ENCODE measurements at regions not wholly inside any gene's neighbourhood (a gene's known extent, or its start where the extent isn't known, plus 50 kb on each side); places are given as distances from the start of the nearest gene placed in this dataset.

- Histone ChIP-seq H3K36me3 (ENCODE audit: control insufficient read depth in 2 of 2, insufficient read depth in 2 of 2, low read length in 2 of 2) (no peaks in the 10 kb centered on the region), H3K9ac (ENCODE audit: low read depth in 1 of 2, low read length in 2 of 2) (no peak overlapping the region), H3K27ac (ENCODE audit: low read depth in 2 of 2, low read length in 2 of 2) (no peak overlapping the region), H3K9me3 (ENCODE audit: control insufficient read depth in 2 of 2, low read length in 2 of 2) (peaks cover 3 to 5% of the 10 kb centered on the region in 2 donors), H3K27me3 (ENCODE audit: control insufficient read depth in 2 of 2, insufficient read depth in 2 of 2, low read length in 2 of 2) (no peaks in the 10 kb centered on the region), H3K4me3 (ENCODE audit: low read length in 2 of 2) (no peak overlapping the region), H3K4me1 (ENCODE audit: control insufficient read depth in 2 of 2, insufficient read depth in 2 of 2, low read length in 2 of 2) (no peaks in the 10 kb centered on the region)
Observed at GRCh38 chr5:2329741-2330140, 421.7 kb downstream of the IRX2 start.

DNA sequence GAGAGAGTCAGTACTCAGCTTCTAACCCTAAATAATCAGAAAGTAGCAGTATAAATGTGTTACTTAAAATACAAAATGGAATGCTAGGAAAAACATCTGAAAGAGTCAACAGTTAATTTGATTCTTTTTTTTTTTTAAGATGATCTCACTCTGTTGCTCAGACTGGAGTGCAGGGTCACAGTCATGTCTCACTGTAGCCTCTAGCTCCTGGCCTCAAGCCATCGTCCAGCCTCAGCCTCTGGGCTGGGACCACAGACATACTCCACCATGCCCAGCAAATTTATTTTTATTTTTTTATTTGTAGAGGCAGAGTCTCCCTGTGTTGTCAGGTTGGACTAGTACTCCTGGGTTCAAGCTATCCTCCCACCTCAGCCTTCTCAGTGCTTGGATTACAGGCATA is 424.9 kb downstream of the IRX2 start:
- Histone ChIP-seq H3K27me3 (ENCODE audit: control insufficient read depth in 2 of 2, insufficient read depth in 2 of 2, low read length in 2 of 2) (no peaks in the 10 kb centered on the region), H3K36me3 (ENCODE audit: control insufficient read depth in 2 of 2, insufficient read depth in 2 of 2, low read length in 2 of 2) (no peaks in the 10 kb centered on the region)

GRCh38 chr5:2324788-2325187 is 426.7 kb downstream of the IRX2 start:
- Histone ChIP-seq H3K27ac (ENCODE audit: low read depth in 2 of 2, low read length in 2 of 2) (no peak overlapping the region), H3K4me3 (ENCODE audit: low read length in 2 of 2) (no peak overlapping the region), H3K9me3 (ENCODE audit: control insufficient read depth in 2 of 2, low read length in 2 of 2) (no peaks in the 10 kb centered on the region), H3K27me3 (ENCODE audit: control insufficient read depth in 2 of 2, insufficient read depth in 2 of 2, low read length in 2 of 2) (no peaks in the 10 kb centered on the region), H3K4me1 (ENCODE audit: control insufficient read depth in 2 of 2, insufficient read depth in 2 of 2, low read length in 2 of 2) (no peaks in the 10 kb centered on the region), H3K9ac (ENCODE audit: low read depth in 1 of 2, low read length in 2 of 2) (no peak overlapping the region), H3K36me3 (ENCODE audit: control insufficient read depth in 2 of 2, insufficient read depth in 2 of 2, low read length in 2 of 2) (no peaks in the 10 kb centered on the region)

More for the DNA sequence above, 424.9 kb downstream of the IRX2 start:
- no peak overlapping the region for H3K27ac ChIP-seq (ENCODE audit: low read depth in 2 of 2, low read length in 2 of 2)
- no peaks in the 10 kb centered on the region for H3K4me1 ChIP-seq (ENCODE audit: control insufficient read depth in 2 of 2, insufficient read depth in 2 of 2, low read length in 2 of 2)
- no peaks in the 10 kb centered on the region for H3K9me3 ChIP-seq (ENCODE audit: control insufficient read depth in 2 of 2, low read length in 2 of 2)
- H3K4me3 ChIP-seq (ENCODE audit: low read length in 2 of 2) = no peak overlapping the region
- no peak overlapping the region for H3K9ac ChIP-seq (ENCODE audit: low read depth in 1 of 2, low read length in 2 of 2)

DNA sequence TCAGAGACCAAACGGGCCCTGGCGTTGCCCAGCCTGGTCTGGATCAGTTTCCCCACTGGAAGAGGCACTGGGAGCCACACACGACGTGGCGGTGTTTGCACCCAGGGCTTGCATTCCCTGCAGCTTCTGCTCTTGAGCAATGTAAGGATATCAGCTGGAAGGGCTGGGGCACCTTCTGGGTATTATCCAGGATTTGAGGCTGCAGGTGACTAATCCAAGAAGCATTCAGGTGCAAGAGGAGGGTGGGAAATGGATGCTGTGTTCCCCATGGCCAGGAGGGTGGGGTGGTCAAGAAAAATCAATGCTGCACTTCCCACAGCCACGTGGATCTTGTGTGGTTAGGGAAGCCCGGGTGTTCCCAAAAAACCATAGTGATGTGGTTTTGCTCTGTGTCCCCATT is 430.9 kb downstream of the IRX2 start:
- Histone ChIP-seq H3K4me3 (ENCODE audit: low read length in 2 of 2) (no peak overlapping the region), H3K4me1 (ENCODE audit: control insufficient read depth in 2 of 2, insufficient read depth in 2 of 2, low read length in 2 of 2) (no peaks in the 10 kb centered on the region), H3K9ac (ENCODE audit: low read depth in 1 of 2, low read length in 2 of 2) (no peak overlapping the region), H3K27me3 (ENCODE audit: control insufficient read depth in 2 of 2, insufficient read depth in 2 of 2, low read length in 2 of 2) (no peaks in the 10 kb centered on the region), H3K27ac (ENCODE audit: low read depth in 2 of 2, low read length in 2 of 2) (no peak overlapping the region), H3K36me3 (ENCODE audit: control insufficient read depth in 2 of 2, insufficient read depth in 2 of 2, low read length in 2 of 2) (no peaks in the 10 kb centered on the region), H3K9me3 (ENCODE audit: control insufficient read depth in 2 of 2, low read length in 2 of 2) (no peaks in the 10 kb centered on the region)

DNA sequence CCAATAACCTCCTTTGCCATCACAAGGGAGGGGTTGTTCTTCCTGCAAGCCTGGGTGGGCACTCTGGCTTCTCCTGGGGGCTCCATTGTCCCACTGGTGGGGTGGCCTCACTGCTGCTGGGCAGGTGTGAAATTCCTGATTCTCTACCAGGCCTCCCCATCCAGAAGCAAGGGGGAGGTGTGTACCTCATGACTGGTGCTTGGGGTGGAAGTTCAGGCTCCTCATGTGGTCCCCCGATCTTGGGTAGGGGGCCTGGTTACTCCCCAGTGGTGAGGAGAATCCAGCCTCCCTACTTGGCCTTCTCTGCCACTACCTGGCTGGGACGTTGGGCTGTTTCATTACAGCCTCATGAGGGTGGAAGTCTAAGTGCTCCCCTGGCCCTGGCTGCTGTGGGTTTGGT is 433.9 kb downstream of the IRX2 start:
- Histone ChIP-seq H3K36me3 (ENCODE audit: control insufficient read depth in 2 of 2, insufficient read depth in 2 of 2, low read length in 2 of 2) (no peaks in the 10 kb centered on the region), H3K4me1 (ENCODE audit: control insufficient read depth in 2 of 2, insufficient read depth in 2 of 2, low read length in 2 of 2) (no peaks in the 10 kb centered on the region), H3K27ac (ENCODE audit: low read depth in 2 of 2, low read length in 2 of 2) (no peak overlapping the region), H3K4me3 (ENCODE audit: low read length in 2 of 2) (no peak overlapping the region), H3K9me3 (ENCODE audit: control insufficient read depth in 2 of 2, low read length in 2 of 2) (no peaks in the 10 kb centered on the region), H3K9ac (ENCODE audit: low read depth in 1 of 2, low read length in 2 of 2) (no peak overlapping the region), H3K27me3 (ENCODE audit: control insufficient read depth in 2 of 2, insufficient read depth in 2 of 2, low read length in 2 of 2) (no peaks in the 10 kb centered on the region)

DNA sequence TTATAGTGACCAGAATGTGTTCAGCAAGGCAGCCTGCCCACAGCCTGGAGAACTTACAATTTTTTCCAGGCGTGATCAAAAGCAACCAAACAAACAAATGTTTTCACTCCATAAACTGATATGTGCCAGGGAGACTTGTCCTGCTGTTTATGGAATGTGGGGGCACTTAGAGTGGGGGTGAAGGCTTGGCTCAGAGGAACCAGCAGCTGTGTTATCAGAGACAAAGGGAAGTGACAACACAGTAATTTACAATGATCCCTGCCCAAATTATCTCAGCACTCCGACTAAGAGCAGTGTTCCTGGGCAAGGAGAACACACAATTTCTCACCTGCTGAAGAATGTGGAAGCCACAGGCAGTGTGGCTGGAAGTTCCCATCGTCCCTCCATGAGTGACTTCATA is 429.1 kb upstream of the IRX4 start:
- no peaks in the 10 kb centered on the region for H3K4me1 ChIP-seq (ENCODE audit: control insufficient read depth in 2 of 2, insufficient read depth in 2 of 2, low read length in 2 of 2)
- no peaks in the 10 kb centered on the region for H3K27me3 ChIP-seq (ENCODE audit: control insufficient read depth in 2 of 2, insufficient read depth in 2 of 2, low read length in 2 of 2)
- H3K9me3 ChIP-seq (ENCODE audit: control insufficient read depth in 2 of 2, low read length in 2 of 2) = no peaks in the 10 kb centered on the region
- H3K4me3 ChIP-seq (ENCODE audit: low read length in 2 of 2) = no peak overlapping the region
- no peaks in the 10 kb centered on the region for H3K36me3 ChIP-seq (ENCODE audit: control insufficient read depth in 2 of 2, insufficient read depth in 2 of 2, low read length in 2 of 2)
- no peak overlapping the region for H3K27ac ChIP-seq (ENCODE audit: low read depth in 2 of 2, low read length in 2 of 2)
- H3K9ac ChIP-seq (ENCODE audit: low read depth in 1 of 2, low read length in 2 of 2) = no peak overlapping the region

GRCh38 chr5:2310946-2311345 is 428.2 kb upstream of the IRX4 start:
- no peak overlapping the region for H3K27ac ChIP-seq (ENCODE audit: low read depth in 2 of 2, low read length in 2 of 2)
- no peaks in the 10 kb centered on the region for H3K36me3 ChIP-seq (ENCODE audit: control insufficient read depth in 2 of 2, insufficient read depth in 2 of 2, low read length in 2 of 2)
- no peak overlapping the region for H3K4me3 ChIP-seq (ENCODE audit: low read length in 2 of 2)
- H3K9ac ChIP-seq (ENCODE audit: low read depth in 1 of 2, low read length in 2 of 2) = no peak overlapping the region
- no peaks in the 10 kb centered on the region for H3K9me3 ChIP-seq (ENCODE audit: control insufficient read depth in 2 of 2, low read length in 2 of 2)
- no peaks in the 10 kb centered on the region for H3K4me1 ChIP-seq (ENCODE audit: control insufficient read depth in 2 of 2, insufficient read depth in 2 of 2, low read length in 2 of 2)
- H3K27me3 ChIP-seq (ENCODE audit: control insufficient read depth in 2 of 2, insufficient read depth in 2 of 2, low read length in 2 of 2) = no peaks in the 10 kb centered on the region

GRCh38 chr5:2307631-2308030 is 424.9 kb upstream of the IRX4 start:
- H3K9ac ChIP-seq (ENCODE audit: low read depth in 1 of 2, low read length in 2 of 2) = no peak overlapping the region
- H3K27me3 ChIP-seq (ENCODE audit: control insufficient read depth in 2 of 2, insufficient read depth in 2 of 2, low read length in 2 of 2) = no peaks in the 10 kb centered on the region
- H3K27ac ChIP-seq (ENCODE audit: low read depth in 2 of 2, low read length in 2 of 2) = no peak overlapping the region
- no peaks in the 10 kb centered on the region for H3K4me1 ChIP-seq (ENCODE audit: control insufficient read depth in 2 of 2, insufficient read depth in 2 of 2, low read length in 2 of 2)
- H3K9me3 ChIP-seq (ENCODE audit: control insufficient read depth in 2 of 2, low read length in 2 of 2) = no peaks in the 10 kb centered on the region
- H3K4me3 ChIP-seq (ENCODE audit: low read length in 2 of 2) = no peak overlapping the region
- H3K36me3 ChIP-seq (ENCODE audit: control insufficient read depth in 2 of 2, insufficient read depth in 2 of 2, low read length in 2 of 2) = no peaks in the 10 kb centered on the region

- Histone ChIP-seq H3K9me3 (ENCODE audit: control insufficient read depth in 2 of 2, low read length in 2 of 2) (no peaks in the 10 kb centered on the region), H3K9ac (ENCODE audit: low read depth in 1 of 2, low read length in 2 of 2) (no peak overlapping the region), H3K27me3 (ENCODE audit: control insufficient read depth in 2 of 2, insufficient read depth in 2 of 2, low read length in 2 of 2) (no peaks in the 10 kb centered on the region), H3K36me3 (ENCODE audit: control insufficient read depth in 2 of 2, insufficient read depth in 2 of 2, low read length in 2 of 2) (no peaks in the 10 kb centered on the region), H3K27ac (ENCODE audit: low read depth in 2 of 2, low read length in 2 of 2) (no peak overlapping the region), H3K4me3 (ENCODE audit: low read length in 2 of 2) (no peak overlapping the region), H3K4me1 (ENCODE audit: control insufficient read depth in 2 of 2, insufficient read depth in 2 of 2, low read length in 2 of 2) (no peaks in the 10 kb centered on the region)
Observed at GRCh38 chr5:2306711-2307110, 424.0 kb upstream of the IRX4 start.

DNA sequence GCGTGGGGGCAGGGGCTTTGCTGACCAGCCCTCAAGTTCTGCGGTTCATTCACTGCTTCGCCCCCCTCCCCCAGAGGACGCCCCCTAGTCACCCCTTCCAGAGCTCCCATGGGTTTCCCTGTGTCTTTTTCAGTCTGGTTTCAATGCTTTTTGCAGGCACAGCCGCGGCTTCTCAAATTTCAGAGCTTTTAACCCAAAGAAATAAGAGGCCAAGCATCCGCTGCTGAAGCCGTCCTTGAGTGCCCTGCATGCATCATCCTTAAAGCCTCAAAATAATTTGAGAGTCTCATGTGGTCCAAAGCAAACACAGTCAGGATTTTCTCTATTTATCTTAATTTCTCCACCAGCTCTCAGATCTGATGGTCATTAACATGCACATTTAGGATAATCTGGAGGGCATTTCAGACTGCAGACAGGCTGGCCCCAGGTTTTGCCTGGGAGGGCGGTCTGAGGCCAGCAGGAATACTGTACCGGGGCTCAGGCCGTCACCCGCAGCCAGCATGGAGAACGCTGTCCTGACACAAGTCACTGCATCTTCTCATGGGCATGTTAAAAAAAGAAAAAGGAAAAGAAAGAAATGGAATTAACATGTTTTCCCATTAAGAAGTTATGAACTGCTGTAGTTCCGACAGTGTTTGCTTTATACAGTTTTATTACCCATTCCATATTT is 420.8 kb upstream of the IRX4 start:
- Histone ChIP-seq H3K9ac (ENCODE audit: low read depth in 1 of 2, low read length in 2 of 2) (no peak overlapping the region), H3K27me3 (ENCODE audit: control insufficient read depth in 2 of 2, insufficient read depth in 2 of 2, low read length in 2 of 2) (no peaks in the 10 kb centered on the region), H3K36me3 (ENCODE audit: control insufficient read depth in 2 of 2, insufficient read depth in 2 of 2, low read length in 2 of 2) (no peaks in the 10 kb centered on the region), H3K4me3 (ENCODE audit: low read length in 2 of 2) (no peak overlapping the region), H3K9me3 (ENCODE audit: control insufficient read depth in 2 of 2, low read length in 2 of 2) (no peaks in the 10 kb centered on the region), H3K4me1 (ENCODE audit: control insufficient read depth in 2 of 2, insufficient read depth in 2 of 2, low read length in 2 of 2) (no peaks in the 10 kb centered on the region), H3K27ac (ENCODE audit: low read depth in 2 of 2, low read length in 2 of 2) (no peak overlapping the region)

DNA sequence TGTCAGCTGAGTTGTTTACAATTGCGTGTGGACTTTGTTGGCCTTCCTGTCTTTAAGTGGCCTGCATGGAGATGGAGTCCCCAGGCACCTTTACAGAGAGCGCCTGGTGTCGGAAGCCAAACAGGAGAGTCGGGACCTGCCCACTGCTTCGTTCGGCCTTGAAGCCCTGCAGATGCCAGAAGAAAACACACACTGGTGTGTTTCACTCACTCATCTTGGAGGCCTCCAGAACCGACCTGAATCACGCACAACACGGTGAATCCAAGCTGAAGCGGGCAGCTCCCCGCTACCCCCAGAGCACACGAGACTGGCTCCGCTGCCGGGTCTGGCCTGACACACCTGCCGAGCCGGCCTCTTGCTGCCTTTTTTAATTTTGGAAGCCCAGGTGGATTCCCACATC is 419.4 kb upstream of the IRX4 start:
- Histone ChIP-seq H3K27me3 (ENCODE audit: control insufficient read depth in 2 of 2, insufficient read depth in 2 of 2, low read length in 2 of 2) (no peaks in the 10 kb centered on the region), H3K4me3 (ENCODE audit: low read length in 2 of 2) (no peak overlapping the region), H3K4me1 (ENCODE audit: control insufficient read depth in 2 of 2, insufficient read depth in 2 of 2, low read length in 2 of 2) (no peaks in the 10 kb centered on the region), H3K27ac (ENCODE audit: low read depth in 2 of 2, low read length in 2 of 2) (no peak overlapping the region), H3K9me3 (ENCODE audit: control insufficient read depth in 2 of 2, low read length in 2 of 2) (no peaks in the 10 kb centered on the region), H3K36me3 (ENCODE audit: control insufficient read depth in 2 of 2, insufficient read depth in 2 of 2, low read length in 2 of 2) (no peaks in the 10 kb centered on the region), H3K9ac (ENCODE audit: low read depth in 1 of 2, low read length in 2 of 2) (no peak overlapping the region)

All from mucosa of rectum (tissue), 2 donors.